Heart right ventricle (tissue), 16 donors: ENCODE measurements at regions not wholly inside any gene's neighbourhood (a gene's known extent, or its start where the extent isn't known, plus 50 kb on each side); places are given as distances from the start of the nearest gene placed in this dataset.

Source experiments
- ATAC-seq, 8 donors: fragments of 200-7000 bp; cut with Tn5 transposase; one replicate each; pipeline ENCODE4 v1.9.1; 2020; ENCODE audit warnings: mild to moderate bottlenecking in 8 of 8, moderate library complexity in 8 of 8, moderate number of reproducible peaks in 1 of 8
- DNase-seq, 2 donors: peaks; one replicate each; pipeline ENCODE4 v3.0.0-alpha.2; 2020
- H3K27ac ChIP-seq, 10 donors: fragments of 200-600 bp; sonication (generic) in 2 of 10; one replicate each; pipeline versions ENCODE4 v1.5.0 to v1.8.0; 2020 to 2022; ENCODE audit warnings: mild to moderate bottlenecking in 3 of 10
- H3K27me3 ChIP-seq, 7 donors: fragments of 200-600 bp; one replicate each; pipeline ENCODE4 v1.8.0; 2021 to 2022; ENCODE audit warnings: mild to moderate bottlenecking in 2 of 7
- H3K36me3 ChIP-seq, 9 donors: fragments of 200-600 bp; sonication (generic) in 1 of 9; one replicate each; pipeline versions ENCODE4 v1.5.0 to v1.8.0; 2020 to 2022; ENCODE audit warnings: mild to moderate bottlenecking in 2 of 9
- H3K4me1 ChIP-seq, 9 donors: fragments of 200-600 bp; sonication (generic) in 1 of 9; one replicate each; pipeline versions ENCODE4 v1.5.0 to v1.8.0; 2020 to 2022; ENCODE audit warnings: mild to moderate bottlenecking in 4 of 9
- H3K4me3 ChIP-seq, 10 donors: fragments of 200-600 bp; sonication (generic) in 2 of 10; one replicate each; pipeline versions ENCODE4 v1.5.0 to v1.8.0; 2020 to 2022; ENCODE audit warnings: mild to moderate bottlenecking in 7 of 10, moderate library complexity in 2 of 10
- H3K9me3 ChIP-seq, 11 donors: fragments of 200-600 bp in 10 of 11; sonication (generic) in 2 of 11; one replicate each; pipeline versions ENCODE4 v1.5.0 to v1.8.0; 2013 to 2022; ENCODE audit warnings: mild to moderate bottlenecking in 2 of 11, control low read depth in 1 of 11, moderate library complexity in 1 of 11
- WGBS, 2 donors: extraction: QIAGEN DNeasy Blood & Tissue Kit; methylation state at CpG; one replicate each; pipeline ENCODE4 v1.1.7; 2013; ENCODE audit warnings: inconsistent platforms in 1 of 2; 5-methylcytosine and 5-hydroxymethylcytosine counted together
- intact Hi-C, 10 donors: fragments of 100-400 bp; cut with DNase I; formaldehyde crosslinking; loops; one replicate each; pipeline versions ENCODE4 v1.11.1 to v1.14.2; 2022
- TF ChIP-seq, protein P1 (sequence below), 9 donors: fragments of 200-600 bp; sonication (generic) in 2 of 9; IDR thresholded peaks; one replicate each; pipeline versions ENCODE4 v1.5.0 to v1.8.0; 2021 to 2022; ENCODE audit warnings: antibody characterized with exemption in 9 of 9, mild to moderate bottlenecking in 5 of 9, moderate library complexity in 1 of 9
- donor health status: Arrhythmogenic right ventricular cardiomyopathy.
- donor health status: ischemic (EF 13 %, LVEDD 7.1; RV severe dilation, severe dysfunction).
- donor health status: healthy with polysubstance abuse.
- donor health status: DM: no; HTN: yes; CAD: no.
- donor health status: DM: no; HTN: no; CAD: no.
- donor health status: ischemic (EF 25% LVEDD 6.9; RV normal size, moderate dysfunction).
- donor health status: ischemic (EF 25% LVEDD 5.7; RV mildly dilated, moderate dysfunction).
- donor health status: healthy.
- donor health status: DM: yes; HTN: yes; CAD: no.
- donor health status: Ischemic cardiomyopathy.
- donor health status: ischemic (EF 35%, LVEDD 5.7; RV mildly dilated, moderate dysfunction).
- donor health status: nonischemic (EF 11% LVEDD 7.7; RV severe dilation, severe dysfunction).
- donor health status: DM: yes; HTN: yes; CAD: no.
- donor health status: PGD.
- donor health status: ischemic (EF 29% LVEDD 5.4; RV normal size, mild dysfunction).
- donor health status: nonischemic (EF 23%, LVEDD 6.1; RV moderate dilation, normal function).

DNA sequence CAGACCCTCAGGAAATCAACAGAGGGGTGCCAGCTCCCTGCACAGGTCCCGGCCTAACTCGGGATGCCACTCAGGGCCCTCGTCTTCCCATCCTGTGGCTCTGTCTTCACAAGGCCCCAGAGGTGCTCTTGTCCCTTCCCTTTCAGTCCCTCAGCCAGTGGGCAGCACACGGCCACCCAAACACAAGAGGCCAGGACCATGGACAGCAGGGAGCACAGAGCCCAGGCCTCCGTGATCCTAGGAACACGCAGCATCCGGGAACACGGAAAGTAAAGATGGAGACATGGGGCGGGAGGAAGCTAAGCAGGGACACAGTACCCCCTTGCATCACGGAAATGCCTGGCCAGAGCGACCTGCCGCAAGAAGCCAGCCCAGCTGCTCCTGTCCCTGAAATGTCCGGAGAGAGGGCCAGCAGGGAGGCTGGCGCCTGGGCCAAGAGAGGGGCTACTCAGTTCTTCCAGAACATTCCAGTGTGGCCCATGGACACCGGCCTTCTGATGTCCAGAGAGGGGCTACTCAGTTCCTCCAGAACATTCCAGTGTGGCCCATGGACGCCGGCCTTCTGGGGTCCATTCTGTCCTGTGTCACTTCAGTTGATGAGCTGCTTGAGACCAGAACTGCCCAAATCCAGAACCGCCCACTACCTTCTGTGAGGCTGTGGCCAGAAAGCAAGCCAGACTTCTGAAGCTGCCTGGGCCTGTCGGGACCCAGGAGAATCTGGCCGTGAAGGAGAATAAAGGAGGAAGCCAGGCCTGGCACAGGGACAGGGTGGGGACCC lies 274.0 kb downstream of the BRD1 start:
- H3K27me3 ChIP-seq = peaks cover 0 to 15% (median 0%) of the 10 kb centered on the region in 7 donors
- no peaks in the 10 kb centered on the region for H3K36me3 ChIP-seq
- TF ChIP-seq, protein P1, sequence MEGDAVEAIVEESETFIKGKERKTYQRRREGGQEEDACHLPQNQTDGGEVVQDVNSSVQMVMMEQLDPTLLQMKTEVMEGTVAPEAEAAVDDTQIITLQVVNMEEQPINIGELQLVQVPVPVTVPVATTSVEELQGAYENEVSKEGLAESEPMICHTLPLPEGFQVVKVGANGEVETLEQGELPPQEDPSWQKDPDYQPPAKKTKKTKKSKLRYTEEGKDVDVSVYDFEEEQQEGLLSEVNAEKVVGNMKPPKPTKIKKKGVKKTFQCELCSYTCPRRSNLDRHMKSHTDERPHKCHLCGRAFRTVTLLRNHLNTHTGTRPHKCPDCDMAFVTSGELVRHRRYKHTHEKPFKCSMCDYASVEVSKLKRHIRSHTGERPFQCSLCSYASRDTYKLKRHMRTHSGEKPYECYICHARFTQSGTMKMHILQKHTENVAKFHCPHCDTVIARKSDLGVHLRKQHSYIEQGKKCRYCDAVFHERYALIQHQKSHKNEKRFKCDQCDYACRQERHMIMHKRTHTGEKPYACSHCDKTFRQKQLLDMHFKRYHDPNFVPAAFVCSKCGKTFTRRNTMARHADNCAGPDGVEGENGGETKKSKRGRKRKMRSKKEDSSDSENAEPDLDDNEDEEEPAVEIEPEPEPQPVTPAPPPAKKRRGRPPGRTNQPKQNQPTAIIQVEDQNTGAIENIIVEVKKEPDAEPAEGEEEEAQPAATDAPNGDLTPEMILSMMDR (IDR thresholded peaks at IDR 0.05) = no peak
- no peak overlapping the region for H3K4me3 ChIP-seq
- peaks cover 0 to 27% (median 8%) of the 10 kb centered on the region in 11 donors for H3K9me3 ChIP-seq
- no peak overlapping the region for H3K27ac ChIP-seq
- DNase-seq = no peak
- WGBS, 2 donors = 71 to 72% methylated on average over 20 of the region's 20 CpGs
- H3K4me1 ChIP-seq = peaks cover 0 to 3% (median 0%) of the 10 kb centered on the region in 9 donors
- intact Hi-C loops = no loop called here
- no peak for ATAC-seq

DNA sequence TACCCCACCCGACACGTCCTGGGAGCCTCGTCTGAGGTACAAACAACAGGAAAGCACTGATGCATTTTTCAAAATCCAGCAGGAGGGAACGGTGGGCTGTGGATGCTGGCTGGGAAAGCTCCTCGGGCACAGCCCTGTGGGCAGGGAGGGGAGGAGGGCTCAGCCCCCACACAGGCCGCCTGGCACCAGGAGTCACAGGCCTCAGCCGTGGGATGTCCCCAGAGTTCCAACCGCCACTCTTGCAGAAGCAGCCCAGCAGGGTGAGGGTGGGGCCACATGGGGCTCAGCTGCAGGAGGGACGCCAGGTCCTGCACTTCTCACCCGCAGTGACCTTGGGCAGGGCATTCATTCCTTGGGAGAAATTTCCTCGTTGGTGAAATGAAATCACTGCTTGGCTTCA lies 274.6 kb downstream of the BRD1 start:
- peaks cover 0 to 16% (median 0%) of the 10 kb centered on the region in 7 donors for H3K27me3 ChIP-seq
- WGBS, 2 donors = 74 to 75% methylated on average over 11 of the region's 11 CpGs
- intact Hi-C loops = no loop called here

DNA sequence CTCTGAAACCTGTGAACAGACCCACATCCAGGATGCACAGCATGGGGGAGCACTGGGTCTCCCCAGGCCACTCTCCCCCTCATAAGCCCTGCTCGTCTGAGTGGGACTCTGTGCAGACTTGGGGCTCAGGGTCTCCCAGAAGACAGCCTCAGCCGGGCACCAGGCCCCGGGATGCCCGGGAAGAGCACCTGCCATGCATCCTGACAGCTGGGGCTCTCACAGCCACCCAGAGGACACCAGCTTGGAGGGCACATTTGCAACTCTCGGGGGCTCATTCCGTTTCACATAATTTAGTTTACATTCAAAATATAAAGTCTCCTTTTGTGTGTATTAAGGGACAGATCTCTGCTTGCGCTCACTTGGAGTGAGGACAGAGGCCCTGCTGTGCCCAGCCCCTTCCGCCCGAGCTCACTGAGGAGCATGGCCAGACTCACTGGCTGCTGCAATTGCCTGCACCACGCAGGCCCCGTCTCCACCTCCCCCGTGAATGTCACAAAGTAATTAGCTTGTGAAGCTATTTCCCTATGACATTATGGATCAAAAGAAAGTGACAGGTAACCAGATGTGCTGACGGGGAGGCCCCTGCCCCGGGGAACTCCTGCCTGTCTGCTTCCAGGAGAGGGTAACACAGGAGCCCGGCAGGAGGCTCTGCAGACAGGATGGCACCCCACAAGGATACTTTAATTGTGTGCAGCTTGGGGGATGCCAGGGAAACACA lies 275.6 kb downstream of the BRD1 start:
- ATAC-seq (no peak), DNase-seq (no peak)
- 60% methylated on average over 15 of the region's 15 CpGs for WGBS, 2 donors
- peaks cover 0 to 3% (median 0%) of the 10 kb centered on the region in 9 donors for H3K4me1 ChIP-seq
- intact Hi-C loops = no loop called here
- TF ChIP-seq, protein P1 (IDR thresholded peaks at IDR 0.05) = no peak
- H3K36me3 ChIP-seq = no peaks in the 10 kb centered on the region
- peaks cover 0 to 16% (median 0%) of the 10 kb centered on the region in 7 donors for H3K27me3 ChIP-seq
- peaks cover 0 to 25% (median 6%) of the 10 kb centered on the region in 11 donors for H3K9me3 ChIP-seq
- no peak overlapping the region for H3K4me3 ChIP-seq
- no peak overlapping the region for H3K27ac ChIP-seq

More for the DNA sequence above, 274.6 kb downstream of the BRD1 start:
- Histone ChIP-seq H3K9me3 (peaks cover 0 to 22% (median 6%) of the 10 kb centered on the region in 11 donors), H3K4me3 (no peak overlapping the region), H3K4me1 (peaks cover 0 to 3% (median 0%) of the 10 kb centered on the region in 9 donors), H3K27ac (no peak overlapping the region), H3K36me3 (no peaks in the 10 kb centered on the region)
- DNase-seq (no peak), ATAC-seq (no peak)
- TF ChIP-seq, protein P1 (IDR thresholded peaks at IDR 0.05) = no peak

DNA sequence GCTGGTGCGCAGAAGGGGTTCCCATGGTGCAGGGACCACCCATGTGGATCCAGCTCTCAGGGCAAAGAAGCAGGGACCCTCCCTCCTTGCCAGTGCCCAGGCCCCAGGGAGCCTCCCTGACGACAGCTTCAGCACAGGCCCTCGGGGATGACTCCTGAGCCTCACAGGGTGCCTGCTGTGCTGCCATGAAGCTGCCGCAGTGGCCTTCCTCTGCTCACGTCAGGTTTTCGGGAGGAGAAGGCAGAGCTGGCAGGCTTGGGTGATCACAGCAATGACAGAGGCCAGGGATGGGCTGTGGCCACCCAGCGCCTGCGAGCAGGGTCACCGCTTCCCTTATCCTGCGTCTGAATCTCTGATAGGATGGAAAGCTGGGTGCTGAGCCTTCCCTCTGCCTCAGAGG lies 276.2 kb downstream of the BRD1 start:
- TF ChIP-seq, protein P1 (IDR thresholded peaks at IDR 0.05) = no peak
- peaks cover 0 to 3% (median 0%) of the 10 kb centered on the region in 9 donors for H3K4me1 ChIP-seq
- no peak overlapping the region for H3K27ac ChIP-seq
- DNase-seq (no peak), ATAC-seq (no peak)
- peaks cover 0 to 16% (median 0%) of the 10 kb centered on the region in 7 donors for H3K27me3 ChIP-seq
- H3K4me3 ChIP-seq = no peak overlapping the region
- intact Hi-C loops = no loop called here
- H3K36me3 ChIP-seq = no peaks in the 10 kb centered on the region
- WGBS, 2 donors = 88 to 92% methylated on average over 10 of the region's 10 CpGs
- H3K9me3 ChIP-seq = peaks cover 0 to 30% (median 6%) of the 10 kb centered on the region in 11 donors
